ENCODE measurements at regions not wholly inside any gene's neighbourhood (a gene's known extent, or its start where the extent isn't known, plus 50 kb on each side); places are given as distances from the start of the nearest gene placed in this dataset.

- Mint-ChIP-seq H3K27me3 (ENCODE audit: insufficient read depth) (no peaks in the 10 kb centered on the region), H3K36me3 (ENCODE audit: low read depth) (no peaks in the 10 kb centered on the region), H3K4me3 (no peak overlapping the region), H3K27ac (no peak overlapping the region), H3K4me1 (ENCODE audit: low read depth) (peaks cover 20% of the 10 kb centered on the region), H3K9me3 (no peaks in the 10 kb centered on the region)
- no peak for DNase-seq
- TF ChIP-seq CTCF (IDR thresholded peaks at IDR 0.05): no peak
Measured at GRCh38 chr5:143567583-143568504, 164.4 kb upstream of the NR3C1 start.

- TF ChIP-seq CTCF (IDR thresholded peaks at IDR 0.05): no peak
- H3K4me1 Mint-ChIP-seq (ENCODE audit: low read depth): peaks cover 20% of the 10 kb centered on the region
- no peak overlapping the region for H3K27ac Mint-ChIP-seq
- no peaks in the 10 kb centered on the region for H3K27me3 Mint-ChIP-seq (ENCODE audit: insufficient read depth)
- no peaks in the 10 kb centered on the region for H3K36me3 Mint-ChIP-seq (ENCODE audit: low read depth)
- no peaks in the 10 kb centered on the region for H3K9me3 Mint-ChIP-seq
- DNase-seq: no peak
- H3K4me3 Mint-ChIP-seq: no peak overlapping the region
Measured at GRCh38 chr5:143566139-143566538, 162.7 kb upstream of the NR3C1 start.

- TF ChIP-seq CTCF (IDR thresholded peaks at IDR 0.05): no peak
- no peaks in the 10 kb centered on the region for H3K27me3 Mint-ChIP-seq (ENCODE audit: insufficient read depth)
- H3K9me3 Mint-ChIP-seq: no peaks in the 10 kb centered on the region
- H3K36me3 Mint-ChIP-seq (ENCODE audit: low read depth): no peaks in the 10 kb centered on the region
- peaks cover 11% of the 10 kb centered on the region for H3K4me1 Mint-ChIP-seq (ENCODE audit: low read depth)
- H3K27ac Mint-ChIP-seq: no peak overlapping the region
- DNase-seq: no peak
- H3K4me3 Mint-ChIP-seq: no peak overlapping the region
Measured at GRCh38 chr5:143564417-143564816, 160.9 kb upstream of the NR3C1 start.

- Mint-ChIP-seq H3K36me3 (ENCODE audit: low read depth) (no peaks in the 10 kb centered on the region), H3K27me3 (ENCODE audit: insufficient read depth) (no peaks in the 10 kb centered on the region), H3K4me1 (ENCODE audit: low read depth) (peaks cover 21% of the 10 kb centered on the region), H3K27ac (no peak overlapping the region), H3K9me3 (no peaks in the 10 kb centered on the region), H3K4me3 (no peak overlapping the region)
- no peak for TF ChIP-seq CTCF (IDR thresholded peaks at IDR 0.05)
- no peak for DNase-seq
Measured at GRCh38 chr5:143562935-143563334, 159.4 kb upstream of the NR3C1 start.

GRCh38 chr5:143561219-143561618, 157.7 kb upstream of the NR3C1 start:
- no peak overlapping the region for H3K4me3 Mint-ChIP-seq
- peaks cover 35% of the 10 kb centered on the region for H3K4me1 Mint-ChIP-seq (ENCODE audit: low read depth)
- H3K9me3 Mint-ChIP-seq: no peaks in the 10 kb centered on the region
- no peaks in the 10 kb centered on the region for H3K27me3 Mint-ChIP-seq (ENCODE audit: insufficient read depth)
- H3K27ac Mint-ChIP-seq: no peak overlapping the region
- no peaks in the 10 kb centered on the region for H3K36me3 Mint-ChIP-seq (ENCODE audit: low read depth)
- DNase-seq: no peak
- no peak for TF ChIP-seq CTCF (IDR thresholded peaks at IDR 0.05)
